Breast epithelium (tissue), 4 donors: ENCODE measurements at regions not wholly inside any gene's neighbourhood (a gene's known extent, or its start where the extent isn't known, plus 50 kb on each side); places are given as distances from the start of the nearest gene placed in this dataset.

Experiments used
- DNase-seq, 2 donors: peaks; one replicate each; pipeline ENCODE4 v3.0.0-alpha.2; 2019; ENCODE audit warnings: low spot score in 2 of 2
- H3K27ac ChIP-seq, 2 donors: fragments of 200-600 bp; sonication (generic) in 1 of 2; one replicate each; pipeline ENCODE4 v1.5.1; 2016 to 2019; ENCODE audit warnings: mild to moderate bottlenecking in 1 of 2
- H3K27me3 ChIP-seq, 2 donors: fragments of 200-600 bp; sonication (generic) in 1 of 2; one replicate each; pipeline versions ENCODE4 v1.5.1 to v1.6.0; 2017 to 2019; ENCODE audit warnings: control low read depth in 1 of 2, mild to moderate bottlenecking in 1 of 2
- H3K36me3 ChIP-seq: fragments of 200-600 bp; one replicate; pipeline ENCODE4 v1.5.1; 2019
- H3K4me1 ChIP-seq, 2 donors: fragments of 200-600 bp; sonication (generic); one replicate each; pipeline ENCODE4 v1.5.1; 2016 to 2019; ENCODE audit warnings: control low read depth in 1 of 2
- H3K4me3 ChIP-seq, 3 donors: fragments of 200-600 bp; sonication (generic); 1 replicate in 2 of 3; 2 replicates in 1 of 3; pipeline ENCODE4 v1.5.1; 2016 to 2019; ENCODE audit warnings: mild to moderate bottlenecking in 3 of 3, moderate library complexity in 2 of 3
- H3K9me3 ChIP-seq, 2 donors: fragments of 200-600 bp; sonication (generic) in 1 of 2; one replicate each; pipeline ENCODE4 v1.5.1; 2016 to 2019; ENCODE audit warnings: control low read depth in 1 of 2
- CTCF ChIP-seq, 3 donors: fragments of 450-650 bp; IDR thresholded peaks; one replicate each; pipeline ENCODE4 v1.5.1; 2016 to 2017; ENCODE audit warnings: antibody characterized with exemption in 3 of 3, mild to moderate bottlenecking in 3 of 3, moderate library complexity in 3 of 3
- POLR2A ChIP-seq: fragments of 450-650 bp; IDR thresholded peaks from one replicate; pipeline ENCODE4 v1.6.1; 2016; ENCODE audit warnings: antibody characterized with exemption, mild to moderate bottlenecking, moderate library complexity
- POLR2AphosphoS5 ChIP-seq, 3 donors: sonication (generic); formaldehyde crosslinking; IDR thresholded peaks; one replicate each; pipeline ENCODE4 v1.6.1; 2017; ENCODE audit warnings: antibody characterized with exemption in 3 of 3
- intact Hi-C: fragments of 100-400 bp; cut with DNase I; formaldehyde crosslinking; loops from one replicate; pipeline ENCODE4 v1.15.1; 2023; ENCODE audit warnings: low total_unique reads

- no peak for DNase-seq
- intact Hi-C loops = no loop called here
- H3K4me3 ChIP-seq = no peak overlapping the region
- H3K27me3 ChIP-seq = no peaks in the 10 kb centered on the region
- no peak overlapping the region for H3K27ac ChIP-seq
- no peaks in the 10 kb centered on the region for H3K9me3 ChIP-seq
- peak in 2 of 3 donors; percentile 14 to 20 for TF ChIP-seq CTCF (IDR thresholded peaks at IDR 0.05)
- no peak for TF ChIP-seq POLR2AphosphoS5 (IDR thresholded peaks at IDR 0.05)
- H3K36me3 ChIP-seq = no peaks in the 10 kb centered on the region
- no peaks in the 10 kb centered on the region for H3K4me1 ChIP-seq
These were observed 973.3 kb upstream of the TMEM132C start for GRCh38 chr12:127293507-127294310.

- Histone ChIP-seq H3K4me3 (no peak overlapping the region), H3K36me3 (no peaks in the 10 kb centered on the region), H3K27ac (no peak overlapping the region), H3K27me3 (no peaks in the 10 kb centered on the region), H3K9me3 (no peaks in the 10 kb centered on the region), H3K4me1 (no peaks in the 10 kb centered on the region)
- intact Hi-C loops = no loop called here
- DNase-seq = no peak
- no peak for TF ChIP-seq POLR2A
- TF ChIP-seq POLR2AphosphoS5 (IDR thresholded peaks at IDR 0.05) = no peak
- TF ChIP-seq CTCF (IDR thresholded peaks at IDR 0.05) = no peak
These were observed 972.2 kb upstream of the TMEM132C start for GRCh38 chr12:127294651-127295210.

GRCh38 chr12:127295630-127296029, 971.3 kb upstream of the TMEM132C start:
- Histone ChIP-seq H3K9me3 (no peaks in the 10 kb centered on the region), H3K36me3 (no peaks in the 10 kb centered on the region), H3K4me3 (no peak overlapping the region), H3K27ac (no peak overlapping the region), H3K27me3 (no peaks in the 10 kb centered on the region), H3K4me1 (no peaks in the 10 kb centered on the region)
- intact Hi-C loops = no loop called here
- no peak for DNase-seq
- TF ChIP-seq CTCF (IDR thresholded peaks at IDR 0.05) (no peak), POLR2AphosphoS5 (IDR thresholded peaks at IDR 0.05) (no peak), POLR2A (no peak)

GRCh38 chr12:127296591-127296990, 970.4 kb upstream of the TMEM132C start:
- Histone ChIP-seq H3K4me3 (no peak overlapping the region), H3K36me3 (no peaks in the 10 kb centered on the region), H3K4me1 (no peaks in the 10 kb centered on the region), H3K9me3 (no peaks in the 10 kb centered on the region), H3K27me3 (no peaks in the 10 kb centered on the region), H3K27ac (no peak overlapping the region)
- DNase-seq = no peak
- no peak for TF ChIP-seq POLR2A
- TF ChIP-seq CTCF (IDR thresholded peaks at IDR 0.05) = no peak
- TF ChIP-seq POLR2AphosphoS5 (IDR thresholded peaks at IDR 0.05) = no peak
- intact Hi-C loops = no loop called here

GRCh38 chr12:127297327-127297726, 969.6 kb upstream of the TMEM132C start:
- Histone ChIP-seq H3K4me1 (no peaks in the 10 kb centered on the region), H3K27me3 (no peaks in the 10 kb centered on the region), H3K27ac (no peak overlapping the region), H3K36me3 (no peaks in the 10 kb centered on the region), H3K9me3 (no peaks in the 10 kb centered on the region), H3K4me3 (no peak overlapping the region)
- DNase-seq = no peak
- intact Hi-C loops = no loop called here
- TF ChIP-seq POLR2A (no peak), POLR2AphosphoS5 (IDR thresholded peaks at IDR 0.05) (no peak), CTCF (IDR thresholded peaks at IDR 0.05) (no peak)
